NCI-H446 (cell line): ENCODE measurements at regions not wholly inside any gene's neighbourhood (a gene's known extent, or its start where the extent isn't known, plus 50 kb on each side); places are given as distances from the start of the nearest gene placed in this dataset.

Source experiments
- DNase-seq, 2 experiments: peaks; one replicate each; lab custom pipeline; 2025; lab: John Stamatoyannopoulos, UW

DNA sequence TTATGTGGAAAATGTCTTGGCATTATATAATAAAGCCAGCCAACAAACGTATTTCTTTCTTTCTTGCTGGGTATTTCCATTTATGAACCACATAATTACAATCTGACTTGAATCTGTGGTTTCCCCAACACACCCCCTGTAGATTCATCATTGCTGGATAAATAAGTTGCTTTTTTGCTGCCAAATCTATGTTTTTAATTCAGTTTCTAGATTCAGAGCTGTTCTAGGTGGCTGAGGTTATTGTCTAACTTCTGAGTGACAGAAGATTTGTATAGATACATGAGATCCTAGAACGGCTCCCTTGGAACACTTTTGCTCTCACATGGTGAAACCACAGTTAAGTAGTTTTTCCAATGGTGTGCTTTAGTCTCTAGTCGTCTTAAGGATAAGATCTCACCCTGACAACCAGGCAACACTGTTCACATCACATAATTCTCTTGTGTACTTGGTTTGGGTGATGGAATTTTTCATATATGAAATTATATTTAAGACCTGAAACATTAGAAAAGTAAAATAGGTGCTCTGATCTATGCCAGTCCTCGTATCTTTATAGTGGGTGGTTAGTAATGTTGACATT is 239.1 kb downstream of the KLF12 start:
- DNase-seq: no peak

DNA sequence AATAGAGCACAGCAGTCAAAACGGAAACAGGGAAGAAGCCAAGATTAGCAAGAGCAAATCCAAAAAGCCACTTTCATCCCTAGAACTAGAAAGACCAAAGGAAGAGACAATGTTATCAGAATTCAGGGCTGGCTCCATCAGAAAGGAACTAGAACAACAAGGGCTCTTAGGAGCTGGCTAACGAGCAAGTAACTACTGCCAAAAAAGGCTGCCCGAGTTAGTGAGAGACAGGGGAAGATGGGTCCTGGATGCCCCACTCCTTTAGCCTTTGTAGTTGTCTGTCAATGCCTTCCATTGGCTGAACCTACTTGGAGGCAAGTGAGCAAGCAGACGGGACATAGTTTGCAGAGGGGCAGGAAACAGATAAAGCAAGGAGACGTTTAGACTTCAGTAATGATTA is 240.4 kb downstream of the KLF12 start:
- no peak for DNase-seq

GRCh38 chr13:73891805-73892204 is 242.4 kb downstream of the KLF12 start:
- no peak for DNase-seq

- no peak for DNase-seq
Observed at GRCh38 chr13:73883162-73883561, 251.0 kb downstream of the KLF12 start.

GRCh38 chr13:73880365-73880764 is 253.8 kb downstream of the KLF12 start:
- no peak for DNase-seq

DNA sequence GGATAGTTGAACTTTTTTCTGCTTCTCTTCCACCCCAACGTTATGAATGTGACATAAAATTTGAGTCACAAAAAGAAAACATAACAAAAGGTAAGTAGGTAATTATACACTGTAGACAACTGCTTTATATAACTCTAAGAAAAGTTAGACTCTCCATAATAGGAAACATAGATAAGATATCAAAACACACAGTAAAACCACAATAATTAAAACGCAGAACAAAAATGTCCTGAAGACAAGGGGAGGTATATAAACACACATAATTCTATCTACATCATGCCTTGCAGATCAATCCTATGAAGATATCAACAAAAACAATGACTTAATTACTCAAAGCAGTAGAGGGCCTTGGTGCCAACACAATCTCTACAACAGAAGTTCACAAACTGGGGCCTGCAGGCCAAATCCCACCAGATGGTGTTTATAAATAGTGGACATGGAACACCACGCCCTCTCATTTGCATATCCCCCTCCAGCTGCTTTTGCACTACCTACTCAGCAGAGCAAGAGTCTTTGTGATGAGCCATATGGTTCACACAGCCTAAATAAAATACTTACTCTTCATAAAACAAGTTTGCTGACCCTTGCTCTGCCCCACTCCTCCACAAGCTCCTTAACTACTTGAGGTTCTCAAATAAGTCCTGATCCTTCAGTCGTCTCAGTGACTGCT is 254.7 kb downstream of the KLF12 start:
- peak in 1 of 2 experiments; percentile 22 for DNase-seq

- DNase-seq: no peak
Observed at GRCh38 chr13:73877399-73877798, 256.8 kb downstream of the KLF12 start.

DNA sequence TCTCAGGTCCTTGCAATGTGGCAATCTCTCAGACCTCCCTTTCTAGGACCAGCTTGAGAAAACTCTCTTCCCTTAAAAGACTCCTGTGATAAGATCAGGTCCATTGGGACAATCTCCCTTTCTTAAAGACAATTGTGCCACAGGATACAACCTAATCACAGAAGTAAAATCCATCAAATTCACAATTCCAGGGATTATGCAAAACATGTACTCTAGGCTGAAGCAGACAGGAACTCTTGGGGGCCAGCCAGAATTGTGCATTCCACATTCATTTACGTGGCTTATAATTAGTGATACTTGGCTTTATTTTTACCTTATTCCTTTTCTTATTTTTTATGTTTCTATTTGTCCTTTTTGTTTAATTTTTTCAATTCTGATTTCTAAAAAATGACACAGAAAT is 257.9 kb downstream of the KLF12 start:
- DNase-seq: no peak

DNA sequence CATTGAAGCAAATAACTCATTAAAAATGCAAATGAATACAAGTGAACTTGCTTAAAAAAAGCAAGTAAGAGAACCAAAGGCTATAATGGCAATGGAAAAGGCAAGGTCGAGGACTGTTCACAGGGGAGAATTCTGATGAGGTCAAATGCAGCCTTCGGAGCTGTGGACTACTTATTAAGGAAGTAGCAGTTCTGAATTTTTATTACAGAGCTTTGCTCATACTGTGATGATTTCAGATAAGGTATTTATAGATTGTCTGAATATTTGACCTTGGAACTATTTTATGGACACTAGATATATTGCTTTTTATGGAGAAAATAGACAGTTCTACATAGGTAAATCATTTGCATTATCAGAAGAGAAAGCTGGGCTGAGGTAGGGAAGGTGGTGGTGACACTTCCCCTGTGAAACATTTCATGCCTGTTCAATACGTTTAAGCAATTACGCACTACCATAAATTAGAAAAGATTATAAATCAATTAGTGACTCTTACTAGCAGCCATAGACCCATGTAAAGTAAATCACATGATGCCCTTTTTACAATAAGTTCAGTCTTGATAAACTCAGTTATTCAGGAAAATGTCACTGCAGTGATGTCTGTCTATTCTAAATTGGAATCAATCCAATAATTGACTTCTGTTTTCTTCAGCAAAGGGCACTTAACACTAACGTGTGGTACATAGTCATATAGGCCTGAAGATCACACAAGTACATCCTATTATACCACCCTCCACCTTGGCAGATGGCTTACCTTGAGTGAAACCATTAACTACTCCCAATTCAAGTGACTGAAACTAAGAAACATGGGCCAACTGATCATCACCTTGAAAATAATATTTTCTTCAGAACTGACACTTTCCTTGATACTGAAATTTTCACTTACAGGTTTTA is 260.0 kb downstream of the KLF12 start:
- no peak for DNase-seq

DNA sequence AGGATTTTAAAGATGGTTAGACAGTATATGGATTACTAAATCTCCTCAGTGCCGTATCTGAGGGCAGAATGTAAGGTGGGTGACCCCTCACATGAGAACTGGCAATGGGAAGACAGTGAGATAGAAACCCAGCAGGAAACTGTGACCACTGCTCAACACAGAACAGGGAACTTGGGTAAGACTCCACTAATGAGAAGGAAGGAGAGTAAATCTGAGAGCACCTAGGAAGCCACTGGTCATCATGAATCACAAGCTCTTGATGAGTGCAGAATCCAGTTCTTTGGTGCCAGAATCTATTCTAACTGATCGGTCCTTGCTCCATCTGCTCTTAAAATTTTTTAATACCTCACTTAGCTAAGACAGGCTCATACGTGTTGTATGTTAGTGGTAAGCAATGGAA is 261.8 kb downstream of the KLF12 start:
- no peak for DNase-seq

DNA sequence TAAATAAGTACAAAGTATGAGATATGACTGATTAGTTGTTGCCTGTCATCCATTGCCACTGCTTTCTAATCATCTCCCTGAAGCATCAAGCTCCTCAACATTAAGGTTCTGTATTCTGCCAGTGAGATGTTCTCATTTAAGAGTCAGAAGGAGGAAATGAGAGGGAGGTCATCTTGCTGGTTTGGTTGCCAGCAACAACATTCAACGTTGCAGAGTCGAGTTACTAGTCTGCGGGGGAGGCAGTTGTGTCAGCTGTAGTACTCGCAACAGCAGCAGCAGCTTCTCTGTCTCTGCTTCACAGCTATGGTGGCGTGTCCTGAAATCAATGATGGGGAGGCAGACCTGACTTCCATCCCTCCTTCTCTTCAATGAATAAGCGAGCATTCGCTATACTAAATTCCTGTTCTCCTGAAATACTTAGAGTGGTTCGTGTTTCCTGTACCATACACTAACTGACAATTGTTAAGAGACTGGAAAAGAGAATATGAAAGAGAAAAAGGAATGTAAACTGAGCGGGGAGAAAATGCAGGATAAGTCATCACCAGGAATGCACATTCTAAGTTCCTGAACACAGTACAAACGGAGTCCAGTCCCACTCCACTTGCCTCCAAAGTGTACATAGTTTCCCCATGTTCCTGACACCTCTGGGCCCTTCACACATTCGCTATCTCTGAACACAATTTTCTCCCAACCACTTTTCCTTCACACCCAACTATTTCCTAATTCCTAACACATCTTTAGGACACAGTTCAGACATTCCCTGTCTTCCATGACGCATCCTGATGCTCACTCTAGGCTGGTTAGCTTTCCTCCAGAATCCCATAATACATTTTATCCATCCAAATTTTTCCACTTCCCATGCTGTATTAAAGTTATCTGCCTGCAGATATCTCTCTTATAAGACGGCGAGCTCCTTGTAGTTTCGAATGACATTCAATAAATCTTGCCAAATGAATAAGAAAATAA is 263.0 kb downstream of the KLF12 start:
- DNase-seq: no peak

DNA sequence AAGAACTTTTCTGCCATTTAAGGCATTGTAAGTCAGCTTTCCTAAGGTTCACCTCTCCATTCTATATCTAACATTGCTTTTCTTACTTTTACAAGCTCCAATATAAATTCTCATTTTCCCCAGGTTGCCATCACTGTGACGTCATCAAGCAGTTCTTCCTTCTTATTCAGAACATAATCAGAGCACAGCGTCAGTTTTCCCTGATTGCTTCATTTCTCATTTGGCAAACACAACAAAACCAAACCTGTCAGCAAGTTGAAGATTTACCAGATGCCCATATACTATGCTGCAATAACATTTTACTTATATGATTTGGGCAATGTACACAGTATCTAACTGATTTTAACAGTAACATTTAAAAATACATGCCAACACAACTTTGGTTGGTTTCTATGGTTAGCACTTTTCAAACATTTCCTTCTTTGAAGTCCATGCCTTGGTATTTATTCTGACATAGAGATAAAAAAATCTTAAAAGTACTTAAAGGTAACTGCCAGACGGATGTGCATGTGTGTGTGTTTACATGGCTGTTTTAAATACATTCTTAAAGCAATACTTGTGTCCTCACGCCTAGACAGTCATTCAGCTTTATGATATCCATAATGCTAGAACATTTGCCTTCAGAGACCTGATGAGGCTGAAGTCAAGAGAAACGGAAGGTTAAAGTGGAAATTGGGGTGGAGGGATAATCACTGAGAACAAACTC is 264.0 kb downstream of the KLF12 start:
- no peak for DNase-seq

GRCh38 chr13:73865027-73865426 is 269.2 kb downstream of the KLF12 start:
- no peak for DNase-seq

GRCh38 chr13:73861136-73861535 is 273.1 kb downstream of the KLF12 start:
- no peak for DNase-seq

DNA sequence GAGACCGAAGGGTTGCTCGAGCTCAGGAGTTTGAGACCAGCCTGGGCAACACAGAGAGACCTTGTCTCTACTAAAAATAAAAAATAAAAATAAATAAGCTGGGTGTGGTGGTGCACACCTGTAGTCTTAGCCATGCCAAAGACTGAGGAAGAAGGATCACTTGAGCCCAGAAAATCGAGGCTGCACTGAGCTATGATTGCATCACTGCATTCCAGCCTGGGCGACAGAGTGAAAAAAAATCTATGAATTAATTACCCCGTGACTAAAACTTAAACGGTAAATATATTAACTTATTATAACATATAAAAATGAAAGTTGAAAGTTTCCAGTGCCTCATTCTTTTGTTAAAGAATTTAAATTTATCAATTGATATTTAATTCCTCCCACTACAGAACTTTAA is 273.7 kb downstream of the KLF12 start:
- DNase-seq: no peak

DNA sequence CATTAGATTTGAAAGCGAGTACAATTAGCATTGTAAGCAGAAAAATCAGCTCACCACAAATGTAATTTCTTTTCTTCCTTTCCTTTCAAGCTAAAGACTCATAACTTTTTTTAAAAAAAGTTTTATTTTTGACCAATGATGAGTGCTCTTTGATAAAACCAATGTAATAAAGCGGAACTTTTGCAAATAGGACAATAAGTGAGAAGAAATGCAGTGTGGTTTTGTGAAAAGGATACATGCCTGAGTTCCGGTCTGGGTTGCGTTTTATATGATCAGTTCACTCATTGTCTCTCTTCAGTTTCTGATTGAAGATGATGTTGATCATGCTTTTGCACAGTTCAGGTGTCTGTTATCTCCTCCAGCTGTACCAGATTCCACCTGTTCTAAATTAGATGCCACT is 274.4 kb downstream of the KLF12 start:
- DNase-seq: no peak

GRCh38 chr13:73857106-73857505 is 277.1 kb downstream of the KLF12 start:
- no peak for DNase-seq

- no peak for DNase-seq
Observed at GRCh38 chr13:73851104-73851503, 283.1 kb downstream of the KLF12 start.

GRCh38 chr13:73850104-73850873 is 283.9 kb downstream of the KLF12 start:
- no peak for DNase-seq

DNA sequence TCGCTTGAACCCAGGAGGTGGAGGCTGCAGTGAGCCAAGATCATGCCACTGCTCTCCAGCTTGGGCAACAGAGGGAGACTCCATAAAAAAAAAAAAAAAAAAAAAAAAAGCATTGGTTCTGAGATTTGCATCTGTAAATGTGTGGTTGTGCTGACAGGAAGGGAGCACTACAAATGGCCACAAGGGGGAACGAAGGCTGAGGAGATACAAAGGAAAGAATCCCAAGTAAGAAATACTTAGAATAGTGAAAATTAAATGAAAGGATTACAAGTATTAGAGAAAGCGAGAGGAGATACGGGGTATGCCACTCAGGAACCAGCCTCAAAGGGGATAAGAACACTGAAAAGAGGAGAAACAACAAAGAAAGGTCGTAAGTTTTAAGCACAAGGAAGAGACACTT is 284.9 kb downstream of the KLF12 start:
- DNase-seq: no peak

- DNase-seq: no peak
Observed at GRCh38 chr13:73844986-73845385, 289.2 kb downstream of the KLF12 start.
